Breast epithelium (tissue), 4 donors: ENCODE measurements at regions not wholly inside any gene's neighbourhood (a gene's known extent, or its start where the extent isn't known, plus 50 kb on each side); places are given as distances from the start of the nearest gene placed in this dataset.

Experiments
- DNase-seq, 2 donors: peaks; one replicate each; pipeline ENCODE4 v3.0.0-alpha.2; 2019; ENCODE audit warnings: low spot score in 2 of 2
- H3K27ac ChIP-seq, 2 donors: fragments of 200-600 bp; sonication (generic) in 1 of 2; one replicate each; pipeline ENCODE4 v1.5.1; 2016 to 2019; ENCODE audit warnings: mild to moderate bottlenecking in 1 of 2
- H3K27me3 ChIP-seq, 2 donors: fragments of 200-600 bp; sonication (generic) in 1 of 2; one replicate each; pipeline versions ENCODE4 v1.5.1 to v1.6.0; 2017 to 2019; ENCODE audit warnings: control low read depth in 1 of 2, mild to moderate bottlenecking in 1 of 2
- H3K36me3 ChIP-seq: fragments of 200-600 bp; one replicate; pipeline ENCODE4 v1.5.1; 2019
- H3K4me1 ChIP-seq, 2 donors: fragments of 200-600 bp; sonication (generic); one replicate each; pipeline ENCODE4 v1.5.1; 2016 to 2019; ENCODE audit warnings: control low read depth in 1 of 2
- H3K4me3 ChIP-seq, 3 donors: fragments of 200-600 bp; sonication (generic); 1 replicate in 2 of 3; 2 replicates in 1 of 3; pipeline ENCODE4 v1.5.1; 2016 to 2019; ENCODE audit warnings: mild to moderate bottlenecking in 3 of 3, moderate library complexity in 2 of 3
- H3K9me3 ChIP-seq, 2 donors: fragments of 200-600 bp; sonication (generic) in 1 of 2; one replicate each; pipeline ENCODE4 v1.5.1; 2016 to 2019; ENCODE audit warnings: control low read depth in 1 of 2
- CTCF ChIP-seq, 3 donors: fragments of 450-650 bp; IDR thresholded peaks; one replicate each; pipeline ENCODE4 v1.5.1; 2016 to 2017; ENCODE audit warnings: antibody characterized with exemption in 3 of 3, mild to moderate bottlenecking in 3 of 3, moderate library complexity in 3 of 3
- POLR2A ChIP-seq: fragments of 450-650 bp; IDR thresholded peaks from one replicate; pipeline ENCODE4 v1.6.1; 2016; ENCODE audit warnings: antibody characterized with exemption, mild to moderate bottlenecking, moderate library complexity
- POLR2AphosphoS5 ChIP-seq, 3 donors: sonication (generic); formaldehyde crosslinking; IDR thresholded peaks; one replicate each; pipeline ENCODE4 v1.6.1; 2017; ENCODE audit warnings: antibody characterized with exemption in 3 of 3
- intact Hi-C: fragments of 100-400 bp; cut with DNase I; formaldehyde crosslinking; loops from one replicate; pipeline ENCODE4 v1.15.1; 2023; ENCODE audit warnings: low total_unique reads

GRCh38 chr2:236974148-236974547, 111.5 kb upstream of the COPS8 start:
- intact Hi-C loops = no loop called here
- Histone ChIP-seq H3K27me3 (no peaks in the 10 kb centered on the region), H3K4me1 (no peaks in the 10 kb centered on the region), H3K36me3 (no peaks in the 10 kb centered on the region), H3K9me3 (no peaks in the 10 kb centered on the region), H3K4me3 (no peak overlapping the region), H3K27ac (no peak overlapping the region)
- no peak for TF ChIP-seq POLR2AphosphoS5 (IDR thresholded peaks at IDR 0.05)
- no peak for TF ChIP-seq CTCF (IDR thresholded peaks at IDR 0.05)
- no peak for TF ChIP-seq POLR2A
- no peak for DNase-seq

- TF ChIP-seq CTCF (IDR thresholded peaks at IDR 0.05) = no peak
- TF ChIP-seq POLR2AphosphoS5 (IDR thresholded peaks at IDR 0.05) = no peak
- TF ChIP-seq POLR2A = no peak
- Histone ChIP-seq H3K27ac (no peak overlapping the region), H3K4me3 (no peak overlapping the region), H3K27me3 (no peaks in the 10 kb centered on the region), H3K9me3 (no peaks in the 10 kb centered on the region), H3K4me1 (no peaks in the 10 kb centered on the region), H3K36me3 (no peaks in the 10 kb centered on the region)
- intact Hi-C loops = no loop called here
- no peak for DNase-seq
Observed at GRCh38 chr2:236974752-236975151, 110.9 kb upstream of the COPS8 start.

GRCh38 chr2:236975766-236976165, 109.9 kb upstream of the COPS8 start:
- TF ChIP-seq CTCF (IDR thresholded peaks at IDR 0.05) (no peak), POLR2AphosphoS5 (IDR thresholded peaks at IDR 0.05) (no peak), POLR2A (no peak)
- Histone ChIP-seq H3K36me3 (no peaks in the 10 kb centered on the region), H3K27ac (no peak overlapping the region), H3K4me3 (no peak overlapping the region), H3K4me1 (no peaks in the 10 kb centered on the region), H3K27me3 (no peaks in the 10 kb centered on the region), H3K9me3 (no peaks in the 10 kb centered on the region)
- intact Hi-C loops = no loop called here
- no peak for DNase-seq

GRCh38 chr2:236976266-236977062, 109.2 kb upstream of the COPS8 start:
- no peak overlapping the region for H3K27ac ChIP-seq
- H3K9me3 ChIP-seq = no peaks in the 10 kb centered on the region
- no peaks in the 10 kb centered on the region for H3K36me3 ChIP-seq
- no peaks in the 10 kb centered on the region for H3K27me3 ChIP-seq
- intact Hi-C loops = no loop called here
- no peak for DNase-seq
- no peak overlapping the region for H3K4me3 ChIP-seq
- TF ChIP-seq CTCF (IDR thresholded peaks at IDR 0.05) (no peak), POLR2A (no peak), POLR2AphosphoS5 (IDR thresholded peaks at IDR 0.05) (no peak)
- H3K4me1 ChIP-seq = no peaks in the 10 kb centered on the region

GRCh38 chr2:236977063-236977851, 108.4 kb upstream of the COPS8 start:
- no peak for DNase-seq

More at GRCh38 chr2:236977063-236977851, 108.4 kb upstream of the COPS8 start:
- H3K4me1 ChIP-seq = no peaks in the 10 kb centered on the region
- H3K9me3 ChIP-seq = no peaks in the 10 kb centered on the region
- TF ChIP-seq CTCF (IDR thresholded peaks at IDR 0.05) (no peak), POLR2A (no peak), POLR2AphosphoS5 (IDR thresholded peaks at IDR 0.05) (no peak)
- intact Hi-C loops = no loop called here
- H3K4me3 ChIP-seq = no peak overlapping the region
- H3K27ac ChIP-seq = no peak overlapping the region
- no peaks in the 10 kb centered on the region for H3K36me3 ChIP-seq
- no peaks in the 10 kb centered on the region for H3K27me3 ChIP-seq
